Cardiac fibroblast (primary cell): ENCODE measurements at regions not wholly inside any gene's neighbourhood (a gene's known extent, or its start where the extent isn't known, plus 50 kb on each side); places are given as distances from the start of the nearest gene placed in this dataset.
"Not testable (repeated sequence)": the region's sequence is repeated elsewhere in the genome, so short reads cannot be mapped to it uniquely, and the experiment has no call there.

Source experiments
- DNase-seq, 2 donors: peaks; one replicate each; pipeline versions ENCODE4 v3.0.0 to v3.0.0-alpha.2; 2010; ENCODE audit warnings: low read depth in 2 of 2
- H3K4me3 ChIP-seq, 2 donors: replicated peaks in 1 of 2; 1 replicate in 1 of 2; 2 replicates in 1 of 2; pipeline ENCODE4 v1.5.1; 2011; ENCODE audit warnings: low read depth in 2 of 2, low read length in 2 of 2, mild to moderate bottlenecking in 2 of 2, moderate library complexity in 1 of 2
- CTCF ChIP-seq: IDR thresholded peaks from one replicate; pipeline ENCODE4 v1.5.1; 2011; ENCODE audit warnings: low read depth, mild to moderate bottlenecking, low read length, inconsistent platforms

DNA sequence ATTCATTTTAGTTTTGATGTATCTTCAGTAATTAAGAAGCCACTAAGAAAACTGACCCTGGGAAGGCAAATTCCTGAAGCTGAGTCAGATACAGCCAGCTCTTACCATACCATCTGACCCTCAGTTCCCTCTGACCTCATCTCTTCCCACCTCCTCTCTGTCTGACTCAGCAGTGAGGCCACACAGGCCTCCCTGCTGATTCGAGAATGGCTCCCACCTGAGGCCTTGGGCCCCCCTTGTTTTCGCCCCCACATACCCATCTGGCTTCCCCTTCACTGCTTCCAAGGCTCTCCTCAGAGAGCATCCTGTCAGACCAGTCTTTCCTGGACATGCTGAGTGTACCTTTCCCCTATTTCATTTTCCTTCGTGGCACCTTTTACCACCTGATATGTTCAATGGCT is 71.0 kb upstream of the CYP1B1 start:
- no peak for TF ChIP-seq CTCF
- DNase-seq, result peak; percentile 93 to 99
- H3K4me3 ChIP-seq, result peak overlapping the region in 1 of 2 donors; percentile 31

DNA sequence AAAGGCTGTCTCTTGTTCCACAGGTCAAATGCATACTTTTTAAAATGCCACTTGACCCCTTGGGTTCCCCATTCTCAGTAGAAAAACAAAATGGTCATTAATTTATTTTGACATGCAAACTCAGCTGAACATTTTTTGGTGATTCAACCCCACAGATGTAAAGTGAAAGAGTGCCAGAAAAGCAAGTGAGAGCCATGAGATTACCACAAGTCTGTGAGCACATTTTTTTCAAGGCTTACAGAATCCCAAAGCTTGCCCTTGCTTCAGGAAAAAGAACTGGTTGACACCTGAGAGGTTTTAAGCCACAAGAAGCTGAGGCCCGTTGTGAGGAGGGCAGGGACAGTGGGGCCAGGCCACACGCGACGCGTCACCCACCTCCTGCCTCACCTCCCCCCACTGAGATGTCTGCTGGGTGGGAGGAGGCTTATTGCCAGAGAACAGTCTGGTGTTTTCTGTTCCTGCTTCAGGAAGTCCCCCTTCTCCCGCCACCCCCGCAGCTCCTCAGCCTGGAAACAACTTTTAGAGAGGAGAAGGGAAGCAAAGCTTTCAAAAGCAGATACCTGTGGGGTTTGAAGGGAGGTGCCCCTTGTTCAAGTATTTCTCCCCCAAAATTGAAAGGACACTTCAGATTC is 70.4 kb upstream of the CYP1B1 start:
- peak overlapping the region in 1 of 2 donors; percentile 31 for H3K4me3 ChIP-seq
- peak; percentile 91 to 95 for DNase-seq
- no peak for TF ChIP-seq CTCF

- TF ChIP-seq CTCF, result no peak
- peak in 1 of 2 donors; percentile 34 for DNase-seq
- H3K4me3 ChIP-seq, result no peak overlapping the region
Measured at GRCh38 chr2:38145236-38145635, 69.3 kb upstream of the CYP1B1 start.

GRCh38 chr2:38142627-38143026 is 66.7 kb upstream of the CYP1B1 start:
- no peak for TF ChIP-seq CTCF
- H3K4me3 ChIP-seq, result no peak overlapping the region
- no peak for DNase-seq

GRCh38 chr2:38141501-38141900 is 65.5 kb upstream of the CYP1B1 start:
- no peak for TF ChIP-seq CTCF
- no peak overlapping the region for H3K4me3 ChIP-seq
- DNase-seq, result no peak

DNA sequence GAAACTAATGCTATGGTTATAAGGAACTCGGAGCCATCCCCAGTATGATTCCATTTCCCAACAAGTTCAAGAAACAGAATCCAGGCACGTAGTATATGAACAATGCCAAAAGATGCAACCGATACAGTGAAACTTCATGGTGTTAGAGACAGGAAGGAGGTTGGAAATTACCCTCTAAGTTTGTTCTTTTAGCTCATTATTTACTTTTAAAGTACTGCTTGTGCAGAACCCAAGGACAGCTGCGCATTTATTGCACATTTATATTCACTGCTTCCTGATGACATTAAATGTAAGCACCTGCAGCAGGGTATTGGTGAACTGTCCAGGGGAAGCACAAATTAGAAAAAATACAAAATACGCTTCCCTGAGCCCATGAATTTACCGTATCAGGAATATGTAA is 63.0 kb upstream of the CYP1B1 start:
- no peak for TF ChIP-seq CTCF
- DNase-seq, result no peak
- H3K4me3 ChIP-seq, result no peak overlapping the region

- no peak overlapping the region for H3K4me3 ChIP-seq
- no peak for TF ChIP-seq CTCF
- no peak for DNase-seq
Measured at GRCh38 chr2:38138419-38138818, 62.5 kb upstream of the CYP1B1 start.

GRCh38 chr2:38137958-38138357 is 62.0 kb upstream of the CYP1B1 start:
- H3K4me3 ChIP-seq, DNase-seq: not testable (repeated sequence)
